Heart left ventricle (tissue), 13 donors: ENCODE measurements at regions not wholly inside any gene's neighbourhood (a gene's known extent, or its start where the extent isn't known, plus 50 kb on each side); places are given as distances from the start of the nearest gene placed in this dataset.

Source experiments
- POLR2A ChIP-seq, 2 donors: fragments of 450-650 bp; IDR thresholded peaks; one replicate each; pipeline ENCODE4 v1.6.1; 2017; ENCODE audit warnings: antibody characterized with exemption in 2 of 2, mild to moderate bottlenecking in 2 of 2, moderate library complexity in 2 of 2
- TF ChIP-seq, protein P1 (sequence below), 12 donors: fragments of 200-600 bp; sonication (generic) in 4 of 12; IDR thresholded peaks; one replicate each; pipeline versions ENCODE4 v1.5.0 to v1.8.0; 2018 to 2022; ENCODE audit warnings: antibody characterized with exemption in 12 of 12, mild to moderate bottlenecking in 5 of 12
- donor health status: ischemic (EF 13 %, LVEDD 7.1; RV severe dilation, severe dysfunction).
- donor health status: DM: no; HTN: yes; CAD: no.
- donor health status: DM: no; HTN: no; CAD: no.
- donor health status: ischemic (EF 25% LVEDD 6.9; RV normal size, moderate dysfunction).
- donor health status: ischemic (EF 25% LVEDD 5.7; RV mildly dilated, moderate dysfunction).
- donor health status: ischemic (EF 35%, LVEDD 5.7; RV mildly dilated, moderate dysfunction).
- donor health status: nonischemic (EF 11% LVEDD 7.7; RV severe dilation, severe dysfunction).
- donor health status: DM: yes; HTN: yes; CAD: no.
- donor health status: PGD.
- donor health status: ischemic (EF 29% LVEDD 5.4; RV normal size, mild dysfunction).
- donor health status: nonischemic (EF 23%, LVEDD 6.1; RV moderate dilation, normal function).

DNA sequence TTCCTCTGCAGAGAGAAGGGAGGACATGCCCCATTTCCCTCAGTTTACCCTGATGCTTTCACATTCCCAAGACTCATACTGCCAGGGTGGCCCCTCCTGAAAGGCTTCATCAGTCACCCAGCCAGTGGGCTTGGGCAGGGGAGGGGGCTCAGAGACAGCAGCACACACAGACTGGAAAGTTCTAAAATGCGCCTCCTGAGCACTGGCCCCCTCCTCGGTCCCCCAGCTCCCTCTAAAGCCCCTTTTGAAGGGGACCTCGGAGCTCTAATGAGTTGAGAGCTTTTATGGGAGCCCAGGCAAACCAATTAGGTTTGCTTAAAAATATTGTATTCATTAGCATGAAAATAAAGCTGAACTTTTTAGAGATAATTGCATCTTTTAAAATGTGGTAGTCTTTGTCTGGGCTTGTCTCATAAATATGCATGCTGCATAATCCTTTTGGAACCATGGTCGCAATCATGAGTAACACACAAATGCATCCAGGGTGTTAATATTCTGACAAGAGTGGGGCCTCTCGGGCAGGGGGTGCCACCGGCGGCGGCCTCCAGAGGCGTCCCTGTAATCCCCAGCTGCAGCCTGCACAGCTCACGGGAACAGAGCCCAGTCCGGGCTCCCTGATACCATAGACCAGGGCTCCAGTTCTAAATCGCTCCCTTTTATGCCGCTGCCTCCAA is 78.5 kb downstream of the RPLP1 start:
- TF ChIP-seq, protein P1, sequence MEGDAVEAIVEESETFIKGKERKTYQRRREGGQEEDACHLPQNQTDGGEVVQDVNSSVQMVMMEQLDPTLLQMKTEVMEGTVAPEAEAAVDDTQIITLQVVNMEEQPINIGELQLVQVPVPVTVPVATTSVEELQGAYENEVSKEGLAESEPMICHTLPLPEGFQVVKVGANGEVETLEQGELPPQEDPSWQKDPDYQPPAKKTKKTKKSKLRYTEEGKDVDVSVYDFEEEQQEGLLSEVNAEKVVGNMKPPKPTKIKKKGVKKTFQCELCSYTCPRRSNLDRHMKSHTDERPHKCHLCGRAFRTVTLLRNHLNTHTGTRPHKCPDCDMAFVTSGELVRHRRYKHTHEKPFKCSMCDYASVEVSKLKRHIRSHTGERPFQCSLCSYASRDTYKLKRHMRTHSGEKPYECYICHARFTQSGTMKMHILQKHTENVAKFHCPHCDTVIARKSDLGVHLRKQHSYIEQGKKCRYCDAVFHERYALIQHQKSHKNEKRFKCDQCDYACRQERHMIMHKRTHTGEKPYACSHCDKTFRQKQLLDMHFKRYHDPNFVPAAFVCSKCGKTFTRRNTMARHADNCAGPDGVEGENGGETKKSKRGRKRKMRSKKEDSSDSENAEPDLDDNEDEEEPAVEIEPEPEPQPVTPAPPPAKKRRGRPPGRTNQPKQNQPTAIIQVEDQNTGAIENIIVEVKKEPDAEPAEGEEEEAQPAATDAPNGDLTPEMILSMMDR (IDR thresholded peaks at IDR 0.05): no peak
- TF ChIP-seq POLR2A (IDR thresholded peaks at IDR 0.05): no peak
